ENCODE measurements at regions not wholly inside any gene's neighbourhood (a gene's known extent, or its start where the extent isn't known, plus 50 kb on each side); places are given as distances from the start of the nearest gene placed in this dataset.

GRCh38 chr6:19180348-19181072 is 656.7 kb upstream of the ID4 start:
- DNase-seq (peak in 1 of 2 donors; percentile 21), ATAC-seq (ENCODE audit: low FRiP score in 2 of 2) (peak; percentile 83 to 94)
- WGBS, 2 donors, result 63 to 71% methylated on average over 12 to 13 of the region's 13 CpGs
- H3K27ac ChIP-seq, result no peak overlapping the region
- no peaks in the 10 kb centered on the region for H3K36me3 ChIP-seq
- TF ChIP-seq, protein P1, sequence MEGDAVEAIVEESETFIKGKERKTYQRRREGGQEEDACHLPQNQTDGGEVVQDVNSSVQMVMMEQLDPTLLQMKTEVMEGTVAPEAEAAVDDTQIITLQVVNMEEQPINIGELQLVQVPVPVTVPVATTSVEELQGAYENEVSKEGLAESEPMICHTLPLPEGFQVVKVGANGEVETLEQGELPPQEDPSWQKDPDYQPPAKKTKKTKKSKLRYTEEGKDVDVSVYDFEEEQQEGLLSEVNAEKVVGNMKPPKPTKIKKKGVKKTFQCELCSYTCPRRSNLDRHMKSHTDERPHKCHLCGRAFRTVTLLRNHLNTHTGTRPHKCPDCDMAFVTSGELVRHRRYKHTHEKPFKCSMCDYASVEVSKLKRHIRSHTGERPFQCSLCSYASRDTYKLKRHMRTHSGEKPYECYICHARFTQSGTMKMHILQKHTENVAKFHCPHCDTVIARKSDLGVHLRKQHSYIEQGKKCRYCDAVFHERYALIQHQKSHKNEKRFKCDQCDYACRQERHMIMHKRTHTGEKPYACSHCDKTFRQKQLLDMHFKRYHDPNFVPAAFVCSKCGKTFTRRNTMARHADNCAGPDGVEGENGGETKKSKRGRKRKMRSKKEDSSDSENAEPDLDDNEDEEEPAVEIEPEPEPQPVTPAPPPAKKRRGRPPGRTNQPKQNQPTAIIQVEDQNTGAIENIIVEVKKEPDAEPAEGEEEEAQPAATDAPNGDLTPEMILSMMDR (IDR thresholded peaks at IDR 0.05), result no peak
- TF ChIP-seq POLR2AphosphoS5 (IDR thresholded peaks at IDR 0.05), result peak in 1 of 2 donors; percentile 26
- H3K27me3 ChIP-seq, result no peaks in the 10 kb centered on the region
- H3K4me3 ChIP-seq, result no peak overlapping the region
- H3K4me1 ChIP-seq, result no peaks in the 10 kb centered on the region
- H3K9me3 ChIP-seq, result peaks cover 0 to 8% (median 4%) of the 10 kb centered on the region in 4 donors

- Histone ChIP-seq H3K36me3 (no peaks in the 10 kb centered on the region), H3K27me3 (no peaks in the 10 kb centered on the region), H3K9me3 (peaks cover 0 to 8% (median 4%) of the 10 kb centered on the region in 4 donors), H3K4me3 (no peak overlapping the region), H3K4me1 (no peaks in the 10 kb centered on the region), H3K27ac (no peak overlapping the region)
- ATAC-seq (ENCODE audit: low FRiP score in 2 of 2) (peak in 1 of 2 donors; percentile 33), DNase-seq (no peak)
- no peak for TF ChIP-seq POLR2A (IDR thresholded peaks at IDR 0.05)
- TF ChIP-seq POLR2AphosphoS5 (IDR thresholded peaks at IDR 0.05), result no peak
- TF ChIP-seq, protein P1 (IDR thresholded peaks at IDR 0.05), result no peak
- no peak for TF ChIP-seq EP300 (IDR thresholded peaks at IDR 0.05)
- 73 to 93% methylated on average over 1 of the region's 1 CpG for WGBS, 2 donors
Measured at GRCh38 chr6:19181211-19181610, 656.0 kb upstream of the ID4 start.

- WGBS, 2 donors, result 28 to 33% methylated on average over 2 of the region's 2 CpGs
- TF ChIP-seq POLR2AphosphoS5 (IDR thresholded peaks at IDR 0.05) (no peak), EP300 (IDR thresholded peaks at IDR 0.05) (no peak), POLR2A (IDR thresholded peaks at IDR 0.05) (no peak)
- TF ChIP-seq, protein P1 (IDR thresholded peaks at IDR 0.05), result no peak
- H3K4me1 ChIP-seq, result no peaks in the 10 kb centered on the region
- no peaks in the 10 kb centered on the region for H3K27me3 ChIP-seq
- no peak for DNase-seq
- no peaks in the 10 kb centered on the region for H3K36me3 ChIP-seq
- H3K27ac ChIP-seq, result no peak overlapping the region
- ATAC-seq (ENCODE audit: low FRiP score in 2 of 2), result no peak
- H3K9me3 ChIP-seq, result no peaks in the 10 kb centered on the region
- H3K4me3 ChIP-seq, result no peak overlapping the region
Measured at GRCh38 chr6:19193624-19194023, 643.5 kb upstream of the ID4 start.

- Histone ChIP-seq H3K4me1 (no peaks in the 10 kb centered on the region), H3K27me3 (no peaks in the 10 kb centered on the region), H3K9me3 (peaks cover 0 to 5% (median 0%) of the 10 kb centered on the region in 4 donors), H3K4me3 (no peak overlapping the region), H3K27ac (no peak overlapping the region), H3K36me3 (no peaks in the 10 kb centered on the region)
- DNase-seq (no peak), ATAC-seq (ENCODE audit: low FRiP score in 2 of 2) (no peak)
- TF ChIP-seq EP300 (IDR thresholded peaks at IDR 0.05), result no peak
- TF ChIP-seq POLR2A (IDR thresholded peaks at IDR 0.05), result no peak
- TF ChIP-seq, protein P1 (IDR thresholded peaks at IDR 0.05), result no peak
- TF ChIP-seq POLR2AphosphoS5 (IDR thresholded peaks at IDR 0.05), result no peak
Measured at GRCh38 chr6:19204445-19204844, 632.7 kb upstream of the ID4 start.

DNA sequence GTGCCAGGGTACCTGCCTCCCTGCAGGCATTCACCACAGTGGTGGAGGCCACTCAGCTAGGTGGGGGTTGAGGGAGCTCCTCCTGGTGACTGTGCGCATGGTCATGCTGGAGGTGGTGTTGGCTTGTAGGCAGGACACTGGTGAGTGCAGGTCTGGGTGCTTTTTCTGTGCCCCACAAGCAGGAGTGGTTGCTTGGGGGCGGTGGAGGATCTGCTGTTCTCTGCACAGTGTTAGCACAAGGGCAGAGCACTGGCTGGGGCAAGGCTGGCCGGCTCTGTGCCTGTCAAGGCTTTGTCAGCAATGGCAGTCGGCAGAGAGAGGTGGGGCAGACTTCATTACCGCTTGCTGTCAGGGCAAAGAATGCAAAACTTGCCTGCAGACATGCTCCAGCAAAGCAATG is 632.1 kb upstream of the ID4 start:
- ATAC-seq (ENCODE audit: low FRiP score in 2 of 2) (peak; percentile 47 to 65), DNase-seq (peak in 1 of 2 donors; percentile 26)
- WGBS, 2 donors, result 97 to 100% methylated on average over 3 to 5 of the region's 5 CpGs
- Histone ChIP-seq H3K27me3 (no peaks in the 10 kb centered on the region), H3K4me1 (no peaks in the 10 kb centered on the region), H3K4me3 (no peak overlapping the region), H3K36me3 (no peaks in the 10 kb centered on the region), H3K27ac (no peak overlapping the region), H3K9me3 (peaks cover 0 to 5% (median 0%) of the 10 kb centered on the region in 4 donors)
- TF ChIP-seq, protein P1 (IDR thresholded peaks at IDR 0.05), result no peak
- TF ChIP-seq POLR2AphosphoS5 (IDR thresholded peaks at IDR 0.05) (no peak), POLR2A (IDR thresholded peaks at IDR 0.05) (no peak)

All from upper lobe of left lung (tissue), 6 donors.